DMS 273 (cell line): ENCODE measurements at regions not wholly inside any gene's neighbourhood (a gene's known extent, or its start where the extent isn't known, plus 50 kb on each side); places are given as distances from the start of the nearest gene placed in this dataset.
A peak's percentile ranks its signal among the peaks of the same experiment; 100 is the strongest.

Experiments used
- DNase-seq: peaks from one replicate; lab custom pipeline; 2025; ENCODE audit not compliant: unreplicated experiment; lab: John Stamatoyannopoulos, UW

- DNase-seq, result no peak
Observed at GRCh38 chr12:116482179-116482578, 77.0 kb upstream of the MAP1LC3B2 start.

GRCh38 chr12:116482859-116483258, 76.3 kb upstream of the MAP1LC3B2 start:
- DNase-seq, result no peak

- peak; percentile 4 for DNase-seq
Observed at GRCh38 chr12:116483959-116484750, 75.0 kb upstream of the MAP1LC3B2 start.

GRCh38 chr12:116484807-116485206, 74.4 kb upstream of the MAP1LC3B2 start:
- no peak for DNase-seq

GRCh38 chr12:116489116-116489515, 70.1 kb upstream of the MAP1LC3B2 start:
- DNase-seq, result no peak

- DNase-seq, result no peak
Observed at GRCh38 chr12:116490471-116490870, 68.7 kb upstream of the MAP1LC3B2 start.

- no peak for DNase-seq
Observed at GRCh38 chr12:116492703-116493324, 66.4 kb upstream of the MAP1LC3B2 start.

GRCh38 chr12:116495260-116495659, 63.9 kb upstream of the MAP1LC3B2 start:
- DNase-seq, result no peak

GRCh38 chr12:116497051-116497591, 62.1 kb upstream of the MAP1LC3B2 start:
- DNase-seq, result no peak

- DNase-seq, result no peak
Observed at GRCh38 chr12:116498471-116498870, 60.7 kb upstream of the MAP1LC3B2 start.

GRCh38 chr12:116502141-116502725, 56.9 kb upstream of the MAP1LC3B2 start:
- no peak for DNase-seq

GRCh38 chr12:116502989-116503496, 56.1 kb upstream of the MAP1LC3B2 start:
- no peak for DNase-seq

- no peak for DNase-seq
Observed at GRCh38 chr12:116504438-116504837, 54.7 kb upstream of the MAP1LC3B2 start.

GRCh38 chr12:116506697-116507064, 52.5 kb upstream of the MAP1LC3B2 start:
- no peak for DNase-seq

- peak; percentile 67 for DNase-seq
Observed at GRCh38 chr12:116508145-116509121, 50.7 kb upstream of the MAP1LC3B2 start.
